OCI-LY3 (cell line): ENCODE measurements at regions not wholly inside any gene's neighbourhood (a gene's known extent, or its start where the extent isn't known, plus 50 kb on each side); places are given as distances from the start of the nearest gene placed in this dataset.

Source experiments
- H2AFZ ChIP-seq: fragments of 200-600, 300-600 bp; shearing (Covaris generic); 2 replicates; pipeline ENCODE4 v1.6.0; 2014; ENCODE audit warnings: antibody characterized with exemption, low read depth, low read length
- H3K27ac ChIP-seq: fragments of 200-600, 300-600 bp; sonication (generic); 2 replicates; pipeline ENCODE4 v1.5.1; 2014; ENCODE audit warnings: mild to moderate bottlenecking, low read length, moderate library complexity, mixed read lengths
- H3K27me3 ChIP-seq: fragments of 200-600, 300-600 bp; sonication (generic); 2 replicates; pipeline ENCODE4 v1.6.1; 2014; ENCODE audit warnings: low read depth, low read length, mixed read lengths
- H3K36me3 ChIP-seq: fragments of 200-600, 300-600 bp; sonication (generic); replicated peaks from 2 replicates; pipeline ENCODE3; 2014; ENCODE audit warnings: low read depth, low read length, mixed read lengths
- H3K4me1 ChIP-seq: fragments of 300-600, 200-600 bp; sonication (generic); 2 replicates; pipeline ENCODE4 v1.6.1; 2014; ENCODE audit warnings: low read length, mixed read lengths
- H3K4me2 ChIP-seq: fragments of 200-600, 300-600 bp; sonication (generic); 2 replicates; pipeline ENCODE4 v1.6.1; 2014; ENCODE audit warnings: low read length, mixed read lengths
- H3K4me3 ChIP-seq: fragments of 300-600, 200-600 bp; sonication (generic); 2 replicates; pipeline ENCODE4 v1.5.1; 2014; ENCODE audit warnings: antibody characterized with exemption, mild to moderate bottlenecking, low read length, moderate library complexity
- H3K79me2 ChIP-seq: fragments of 300-600, 200-600 bp; shearing (Covaris generic); 2 replicates; pipeline ENCODE4 v1.6.1; 2014; ENCODE audit warnings: mild to moderate bottlenecking, low read length, mixed read lengths
- H3K9ac ChIP-seq: fragments of 300-600, 200-600 bp; shearing (Covaris generic); 2 replicates; pipeline ENCODE4 v1.6.0; 2014; ENCODE audit warnings: mild to moderate bottlenecking, low read length, moderate library complexity
- H3K9me3 ChIP-seq: fragments of 200-600, 300-600 bp; shearing (Covaris generic); 2 replicates; pipeline ENCODE4 v1.6.1; 2014; ENCODE audit warnings: low read length, mixed read lengths; ENCODE audit not compliant: insufficient read depth
- H4K20me1 ChIP-seq: fragments of 200-600, 300-600 bp; sonication (generic); 2 replicates; pipeline ENCODE4 v1.6.1; 2016; ENCODE audit warnings: low read length, mixed read lengths; ENCODE audit not compliant: insufficient read depth
- EZH2phosphoT487 ChIP-seq: fragments of 200-600 bp; shearing (Covaris generic); IDR thresholded peaks from 2 replicates; pipeline ENCODE4 v1.6.1; 2018; ENCODE audit warnings: antibody characterized with exemption, mixed run types, low read depth
- TF ChIP-seq, protein P1 (sequence below): fragments of 200-600, 300-600 bp; sonication (generic); IDR thresholded peaks from 2 replicates; pipeline ENCODE4 v1.5.1; 2014; ENCODE audit warnings: antibody characterized with exemption, low read length, low read depth

DNA sequence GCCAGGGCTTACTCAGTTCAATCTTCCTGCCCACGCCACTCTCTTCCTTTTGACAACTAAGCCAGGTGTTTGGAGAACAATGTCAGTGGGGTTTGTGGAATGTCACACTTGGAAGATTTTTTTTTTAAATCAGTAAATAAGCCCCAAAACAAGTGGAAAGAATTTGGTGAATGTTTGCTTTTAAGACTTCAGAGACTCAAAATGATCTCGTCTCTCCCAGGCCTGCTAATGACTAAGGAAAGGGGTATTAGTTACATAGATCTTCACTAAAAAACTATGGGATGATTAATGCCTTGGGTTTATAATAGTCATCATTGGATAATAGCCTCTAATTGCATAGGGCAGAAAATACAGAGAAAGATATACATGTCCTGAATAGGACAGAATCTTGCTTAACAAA lies 166.4 kb downstream of the DMRT2 start:
- H3K4me1 ChIP-seq: no peaks in the 10 kb centered on the region
- no peaks in the 10 kb centered on the region for H4K20me1 ChIP-seq
- H3K4me3 ChIP-seq: no peak overlapping the region
- H3K9me3 ChIP-seq: no peaks in the 10 kb centered on the region
- no peak overlapping the region for H3K9ac ChIP-seq
- no peaks in the 10 kb centered on the region for H3K27me3 ChIP-seq
- no peaks in the 10 kb centered on the region for H3K79me2 ChIP-seq
- no peak overlapping the region for H3K27ac ChIP-seq
- TF ChIP-seq, protein P1, sequence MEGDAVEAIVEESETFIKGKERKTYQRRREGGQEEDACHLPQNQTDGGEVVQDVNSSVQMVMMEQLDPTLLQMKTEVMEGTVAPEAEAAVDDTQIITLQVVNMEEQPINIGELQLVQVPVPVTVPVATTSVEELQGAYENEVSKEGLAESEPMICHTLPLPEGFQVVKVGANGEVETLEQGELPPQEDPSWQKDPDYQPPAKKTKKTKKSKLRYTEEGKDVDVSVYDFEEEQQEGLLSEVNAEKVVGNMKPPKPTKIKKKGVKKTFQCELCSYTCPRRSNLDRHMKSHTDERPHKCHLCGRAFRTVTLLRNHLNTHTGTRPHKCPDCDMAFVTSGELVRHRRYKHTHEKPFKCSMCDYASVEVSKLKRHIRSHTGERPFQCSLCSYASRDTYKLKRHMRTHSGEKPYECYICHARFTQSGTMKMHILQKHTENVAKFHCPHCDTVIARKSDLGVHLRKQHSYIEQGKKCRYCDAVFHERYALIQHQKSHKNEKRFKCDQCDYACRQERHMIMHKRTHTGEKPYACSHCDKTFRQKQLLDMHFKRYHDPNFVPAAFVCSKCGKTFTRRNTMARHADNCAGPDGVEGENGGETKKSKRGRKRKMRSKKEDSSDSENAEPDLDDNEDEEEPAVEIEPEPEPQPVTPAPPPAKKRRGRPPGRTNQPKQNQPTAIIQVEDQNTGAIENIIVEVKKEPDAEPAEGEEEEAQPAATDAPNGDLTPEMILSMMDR: no peak
- TF ChIP-seq EZH2phosphoT487: no peak
- H3K4me2 ChIP-seq: no peak overlapping the region
- H2AFZ ChIP-seq: no peak overlapping the region
- H3K36me3 ChIP-seq: no peaks in the 10 kb centered on the region

DNA sequence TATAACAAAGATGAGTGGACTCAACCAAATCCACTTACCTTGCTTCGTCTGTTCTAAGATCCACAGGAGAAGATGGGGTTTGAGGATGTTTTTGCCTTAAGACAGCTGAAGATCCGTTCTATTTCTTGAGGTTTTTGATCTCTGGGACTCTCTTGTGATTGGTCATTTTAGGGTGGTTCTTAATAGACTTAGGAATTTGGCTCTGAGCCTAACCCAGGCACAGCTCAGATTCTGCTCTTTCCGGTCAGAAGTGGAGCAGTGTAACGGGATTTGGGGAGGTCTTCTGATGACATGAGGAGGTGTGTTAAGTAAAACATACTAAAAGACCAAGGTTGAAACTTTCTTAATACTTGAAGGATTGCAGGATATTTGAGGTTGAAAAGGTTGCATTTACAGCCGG lies 166.9 kb downstream of the DMRT2 start:
- Histone ChIP-seq H3K9ac (no peak overlapping the region), H3K79me2 (no peaks in the 10 kb centered on the region), H4K20me1 (no peaks in the 10 kb centered on the region), H3K9me3 (no peaks in the 10 kb centered on the region), H2AFZ (no peak overlapping the region), H3K27me3 (no peaks in the 10 kb centered on the region), H3K4me1 (no peaks in the 10 kb centered on the region), H3K4me3 (no peak overlapping the region), H3K4me2 (no peak overlapping the region), H3K27ac (no peak overlapping the region), H3K36me3 (no peaks in the 10 kb centered on the region)
- TF ChIP-seq, protein P1: no peak
- TF ChIP-seq EZH2phosphoT487: no peak

DNA sequence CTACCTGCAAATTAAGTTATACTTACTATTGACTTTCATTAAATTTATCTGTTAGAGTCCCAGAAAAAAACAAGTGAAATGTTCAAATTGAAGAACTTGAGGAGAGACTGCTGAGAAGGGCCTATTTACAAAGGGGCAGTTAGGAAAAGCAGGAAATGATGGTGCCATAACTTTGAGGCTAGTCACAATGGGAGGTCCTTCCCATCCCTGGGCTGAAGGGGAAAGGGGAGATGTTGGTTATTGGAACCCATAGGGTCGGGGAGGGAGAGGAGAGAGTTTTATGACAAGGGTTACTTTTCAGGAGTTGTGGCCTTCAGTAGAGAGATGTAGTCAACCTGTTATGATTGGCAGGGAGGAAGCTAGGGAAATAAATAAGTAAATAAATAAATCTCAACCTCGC lies 169.1 kb downstream of the DMRT2 start:
- no peaks in the 10 kb centered on the region for H3K27me3 ChIP-seq
- no peak overlapping the region for H3K4me3 ChIP-seq
- H3K4me2 ChIP-seq: no peak overlapping the region
- no peaks in the 10 kb centered on the region for H3K36me3 ChIP-seq
- H4K20me1 ChIP-seq: no peaks in the 10 kb centered on the region
- H3K27ac ChIP-seq: no peak overlapping the region
- H3K9ac ChIP-seq: no peak overlapping the region
- H2AFZ ChIP-seq: no peak overlapping the region
- H3K4me1 ChIP-seq: no peaks in the 10 kb centered on the region
- no peaks in the 10 kb centered on the region for H3K9me3 ChIP-seq
- no peak for TF ChIP-seq EZH2phosphoT487
- TF ChIP-seq, protein P1: no peak
- no peaks in the 10 kb centered on the region for H3K79me2 ChIP-seq

DNA sequence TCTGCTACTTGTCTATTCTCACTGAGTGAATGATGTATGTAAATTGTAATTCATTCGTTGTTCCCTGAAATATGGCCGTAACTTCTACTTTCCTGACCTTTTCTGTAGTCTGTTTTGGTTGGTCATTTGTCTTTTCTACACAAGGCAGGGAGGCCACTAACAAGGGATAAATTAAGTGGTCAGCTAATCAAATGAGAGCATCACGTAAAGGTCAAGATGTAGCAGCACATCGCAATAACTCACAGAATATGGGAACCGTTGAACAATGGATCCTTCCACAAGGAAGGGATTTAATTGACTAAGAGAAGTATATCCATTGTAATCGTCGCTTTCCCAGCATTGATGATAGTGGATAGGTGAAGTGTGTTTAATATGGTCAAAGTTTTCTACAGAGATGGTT lies 171.1 kb downstream of the DMRT2 start:
- no peak overlapping the region for H2AFZ ChIP-seq
- H4K20me1 ChIP-seq: no peaks in the 10 kb centered on the region
- no peaks in the 10 kb centered on the region for H3K79me2 ChIP-seq
- no peaks in the 10 kb centered on the region for H3K36me3 ChIP-seq
- H3K4me1 ChIP-seq: no peaks in the 10 kb centered on the region
- TF ChIP-seq, protein P1: no peak
- TF ChIP-seq EZH2phosphoT487: no peak
- no peak overlapping the region for H3K27ac ChIP-seq
- H3K4me2 ChIP-seq: no peak overlapping the region
- H3K9me3 ChIP-seq: no peaks in the 10 kb centered on the region
- no peak overlapping the region for H3K4me3 ChIP-seq
- no peaks in the 10 kb centered on the region for H3K27me3 ChIP-seq
- no peak overlapping the region for H3K9ac ChIP-seq
